GM23338 (cell line): ENCODE measurements at regions not wholly inside any gene's neighbourhood (a gene's known extent, or its start where the extent isn't known, plus 50 kb on each side); places are given as distances from the start of the nearest gene placed in this dataset.

Experiments
- ATAC-seq: fragments of 200-7000 bp; cut with Tn5 transposase; 3 replicates; pipeline ENCODE4 v1.9.1; 2020
- DNase-seq: peaks from one replicate; pipeline ENCODE4 v3.0.0-alpha.2; 2015; ENCODE audit warnings: low spot score
- H2AFZ ChIP-seq: fragments of 200-600 bp; sonication (generic); 2 replicates; pipeline ENCODE4 v1.8.0; 2016; ENCODE audit warnings: antibody characterized with exemption, mild to moderate bottlenecking, moderate library complexity
- H3F3A ChIP-seq: fragments of 200-600 bp; sonication (generic); replicated peaks from 2 replicates; pipeline ENCODE4 v1.8.0; 2017; ENCODE audit warnings: antibody characterized with exemption, mixed run types, low read depth
- H3K27ac ChIP-seq: fragments of 200-600 bp; sonication (generic); 2 replicates; pipeline ENCODE4 v1.6.1; 2016; ENCODE audit warnings: low read depth
- H3K27me3 ChIP-seq: fragments of 200-600 bp; sonication (generic); 2 replicates; pipeline ENCODE4 v1.8.0; 2016; ENCODE audit warnings: mild to moderate bottlenecking, mixed run types, moderate library complexity; ENCODE audit not compliant: insufficient read depth
- H3K36me3 ChIP-seq: fragments of 200-600 bp; sonication (generic); 2 replicates; pipeline ENCODE4 v1.8.0; 2016; ENCODE audit warnings: mild to moderate bottlenecking; ENCODE audit not compliant: insufficient read depth
- H3K4me1 ChIP-seq: fragments of 200-600 bp; sonication (generic); 2 replicates; pipeline ENCODE4 v1.8.0; 2016; ENCODE audit warnings: mild to moderate bottlenecking, moderate library complexity; ENCODE audit not compliant: insufficient read depth
- H3K4me2 ChIP-seq: fragments of 200-600 bp; sonication (generic); 2 replicates; pipeline ENCODE4 v1.7.1; 2017; ENCODE audit warnings: mixed run types
- H3K4me3 ChIP-seq: fragments of 200-600 bp; sonication (generic); 2 replicates; pipeline ENCODE4 v1.6.1; 2016; ENCODE audit warnings: mixed run types
- H3K79me2 ChIP-seq: fragments of 200-600 bp; sonication (generic); replicated peaks from 2 replicates; pipeline ENCODE4 v1.8.0; 2017; ENCODE audit warnings: mild to moderate bottlenecking; ENCODE audit not compliant: insufficient read depth
- H3K9me2 ChIP-seq: fragments of 200-600 bp; sonication (generic); 2 replicates; pipeline ENCODE4 v1.8.0; 2017; ENCODE audit not compliant: insufficient read depth
- H4K20me1 ChIP-seq: fragments of 200-600 bp; sonication (generic); replicated peaks from 2 replicates; pipeline ENCODE4 v1.8.0; 2017; ENCODE audit warnings: mild to moderate bottlenecking; ENCODE audit not compliant: insufficient read depth
- H3K27ac Mint-ChIP-seq: 2 replicates; pipeline ENCODE4 v1.8.0; 2020; ENCODE audit warnings: inconsistent platforms, mild to moderate bottlenecking, moderate library complexity, mixed read lengths
- H3K27me3 Mint-ChIP-seq: 3 replicates; pipeline ENCODE4 v1.8.0; 2022; ENCODE audit warnings: low read depth, mild to moderate bottlenecking, moderate library complexity, mixed read lengths, inconsistent platforms; ENCODE audit not compliant: insufficient read depth, poor library complexity
- H3K36me3 Mint-ChIP-seq: 3 replicates; pipeline ENCODE4 v1.8.0; 2021; ENCODE audit warnings: low read depth, mild to moderate bottlenecking, inconsistent platforms, moderate library complexity, mixed read lengths
- H3K4me1 Mint-ChIP-seq: 3 replicates; pipeline ENCODE4 v1.8.0; 2020; ENCODE audit warnings: mild to moderate bottlenecking, inconsistent platforms, mixed read lengths
- H3K4me3 Mint-ChIP-seq: 3 replicates; pipeline ENCODE4 v1.8.0; 2021; ENCODE audit warnings: moderate library complexity, mild to moderate bottlenecking, inconsistent platforms, mixed read lengths
- H3K9me3 Mint-ChIP-seq: 3 replicates; pipeline ENCODE4 v1.8.0; 2020; ENCODE audit warnings: moderate library complexity, mild to moderate bottlenecking, inconsistent platforms, mixed read lengths
- CREB1 ChIP-seq: fragments of 250-450 bp; sonication (Bioruptor Pico); IDR thresholded peaks from 2 replicates; pipeline ENCODE4 v1.5.0; 2020; ENCODE audit warnings: low read depth, mild to moderate bottlenecking, moderate library complexity
- EZH2 ChIP-seq: fragments of 200-600 bp; sonication (generic); IDR thresholded peaks from one replicate; pipeline ENCODE4 v1.8.0; 2017; ENCODE audit warnings: antibody characterized with exemption, mild to moderate bottlenecking, low read depth; ENCODE audit not compliant: unreplicated experiment
- ZNF331 ChIP-seq: fragments of 250-450 bp; sonication (Bioruptor Pico); IDR thresholded peaks from 2 replicates; pipeline ENCODE4 v1.5.0; 2020; ENCODE audit warnings: low read depth, mild to moderate bottlenecking, moderate library complexity
- TF ChIP-seq, protein P1 (sequence below): IDR thresholded peaks from one replicate; pipeline ENCODE4 v1.6.1; 2018; ENCODE audit warnings: antibody characterized with exemption; ENCODE audit not compliant: unreplicated experiment
- TF ChIP-seq, protein P2 (sequence below): fragments of 250-450 bp; sonication (Bioruptor Pico); IDR thresholded peaks from 2 replicates; pipeline ENCODE4 v1.5.0; 2020; ENCODE audit warnings: mild to moderate bottlenecking, moderate library complexity
- TF ChIP-seq, protein P3 (sequence below), 2 experiments: fragments of 200-600 bp in 1 of 2; sonication (generic) in 1 of 2; conservative IDR thresholded peaks; 2 replicates each; pipeline versions ENCODE4 v1.5.1 to v1.6.1; 2016 to 2017; ENCODE audit warnings: antibody characterized with exemption in 2 of 2, low read depth in 2 of 2, mild to moderate bottlenecking in 2 of 2, moderate library complexity in 1 of 2

DNA sequence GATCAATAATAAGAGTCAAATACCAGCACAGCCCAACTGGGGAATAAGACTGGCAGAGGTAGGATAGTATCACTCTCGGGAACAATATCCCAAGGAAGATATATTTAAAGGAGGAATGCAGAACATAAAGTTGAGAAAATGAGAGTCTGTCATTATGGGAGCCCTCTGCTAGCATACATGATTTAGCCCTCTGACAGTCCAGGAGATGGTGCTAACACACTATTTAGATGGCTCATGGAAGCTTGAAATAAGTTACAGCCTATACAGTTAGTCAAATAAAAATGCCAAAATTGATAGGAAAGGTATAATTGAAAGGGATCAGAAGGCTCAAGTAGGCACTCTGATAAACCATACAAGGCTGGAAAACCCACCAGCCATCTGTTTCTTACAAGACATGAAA lies 201.0 kb upstream of the NEIL3 start:
- H3K27ac Mint-ChIP-seq: no peak overlapping the region
- no peak for TF ChIP-seq ZNF331 (CRISPR knock-in tag)
- TF ChIP-seq, protein P1, sequence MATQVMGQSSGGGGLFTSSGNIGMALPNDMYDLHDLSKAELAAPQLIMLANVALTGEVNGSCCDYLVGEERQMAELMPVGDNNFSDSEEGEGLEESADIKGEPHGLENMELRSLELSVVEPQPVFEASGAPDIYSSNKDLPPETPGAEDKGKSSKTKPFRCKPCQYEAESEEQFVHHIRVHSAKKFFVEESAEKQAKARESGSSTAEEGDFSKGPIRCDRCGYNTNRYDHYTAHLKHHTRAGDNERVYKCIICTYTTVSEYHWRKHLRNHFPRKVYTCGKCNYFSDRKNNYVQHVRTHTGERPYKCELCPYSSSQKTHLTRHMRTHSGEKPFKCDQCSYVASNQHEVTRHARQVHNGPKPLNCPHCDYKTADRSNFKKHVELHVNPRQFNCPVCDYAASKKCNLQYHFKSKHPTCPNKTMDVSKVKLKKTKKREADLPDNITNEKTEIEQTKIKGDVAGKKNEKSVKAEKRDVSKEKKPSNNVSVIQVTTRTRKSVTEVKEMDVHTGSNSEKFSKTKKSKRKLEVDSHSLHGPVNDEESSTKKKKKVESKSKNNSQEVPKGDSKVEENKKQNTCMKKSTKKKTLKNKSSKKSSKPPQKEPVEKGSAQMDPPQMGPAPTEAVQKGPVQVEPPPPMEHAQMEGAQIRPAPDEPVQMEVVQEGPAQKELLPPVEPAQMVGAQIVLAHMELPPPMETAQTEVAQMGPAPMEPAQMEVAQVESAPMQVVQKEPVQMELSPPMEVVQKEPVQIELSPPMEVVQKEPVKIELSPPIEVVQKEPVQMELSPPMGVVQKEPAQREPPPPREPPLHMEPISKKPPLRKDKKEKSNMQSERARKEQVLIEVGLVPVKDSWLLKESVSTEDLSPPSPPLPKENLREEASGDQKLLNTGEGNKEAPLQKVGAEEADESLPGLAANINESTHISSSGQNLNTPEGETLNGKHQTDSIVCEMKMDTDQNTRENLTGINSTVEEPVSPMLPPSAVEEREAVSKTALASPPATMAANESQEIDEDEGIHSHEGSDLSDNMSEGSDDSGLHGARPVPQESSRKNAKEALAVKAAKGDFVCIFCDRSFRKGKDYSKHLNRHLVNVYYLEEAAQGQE: no peak
- TF ChIP-seq, protein P2, sequence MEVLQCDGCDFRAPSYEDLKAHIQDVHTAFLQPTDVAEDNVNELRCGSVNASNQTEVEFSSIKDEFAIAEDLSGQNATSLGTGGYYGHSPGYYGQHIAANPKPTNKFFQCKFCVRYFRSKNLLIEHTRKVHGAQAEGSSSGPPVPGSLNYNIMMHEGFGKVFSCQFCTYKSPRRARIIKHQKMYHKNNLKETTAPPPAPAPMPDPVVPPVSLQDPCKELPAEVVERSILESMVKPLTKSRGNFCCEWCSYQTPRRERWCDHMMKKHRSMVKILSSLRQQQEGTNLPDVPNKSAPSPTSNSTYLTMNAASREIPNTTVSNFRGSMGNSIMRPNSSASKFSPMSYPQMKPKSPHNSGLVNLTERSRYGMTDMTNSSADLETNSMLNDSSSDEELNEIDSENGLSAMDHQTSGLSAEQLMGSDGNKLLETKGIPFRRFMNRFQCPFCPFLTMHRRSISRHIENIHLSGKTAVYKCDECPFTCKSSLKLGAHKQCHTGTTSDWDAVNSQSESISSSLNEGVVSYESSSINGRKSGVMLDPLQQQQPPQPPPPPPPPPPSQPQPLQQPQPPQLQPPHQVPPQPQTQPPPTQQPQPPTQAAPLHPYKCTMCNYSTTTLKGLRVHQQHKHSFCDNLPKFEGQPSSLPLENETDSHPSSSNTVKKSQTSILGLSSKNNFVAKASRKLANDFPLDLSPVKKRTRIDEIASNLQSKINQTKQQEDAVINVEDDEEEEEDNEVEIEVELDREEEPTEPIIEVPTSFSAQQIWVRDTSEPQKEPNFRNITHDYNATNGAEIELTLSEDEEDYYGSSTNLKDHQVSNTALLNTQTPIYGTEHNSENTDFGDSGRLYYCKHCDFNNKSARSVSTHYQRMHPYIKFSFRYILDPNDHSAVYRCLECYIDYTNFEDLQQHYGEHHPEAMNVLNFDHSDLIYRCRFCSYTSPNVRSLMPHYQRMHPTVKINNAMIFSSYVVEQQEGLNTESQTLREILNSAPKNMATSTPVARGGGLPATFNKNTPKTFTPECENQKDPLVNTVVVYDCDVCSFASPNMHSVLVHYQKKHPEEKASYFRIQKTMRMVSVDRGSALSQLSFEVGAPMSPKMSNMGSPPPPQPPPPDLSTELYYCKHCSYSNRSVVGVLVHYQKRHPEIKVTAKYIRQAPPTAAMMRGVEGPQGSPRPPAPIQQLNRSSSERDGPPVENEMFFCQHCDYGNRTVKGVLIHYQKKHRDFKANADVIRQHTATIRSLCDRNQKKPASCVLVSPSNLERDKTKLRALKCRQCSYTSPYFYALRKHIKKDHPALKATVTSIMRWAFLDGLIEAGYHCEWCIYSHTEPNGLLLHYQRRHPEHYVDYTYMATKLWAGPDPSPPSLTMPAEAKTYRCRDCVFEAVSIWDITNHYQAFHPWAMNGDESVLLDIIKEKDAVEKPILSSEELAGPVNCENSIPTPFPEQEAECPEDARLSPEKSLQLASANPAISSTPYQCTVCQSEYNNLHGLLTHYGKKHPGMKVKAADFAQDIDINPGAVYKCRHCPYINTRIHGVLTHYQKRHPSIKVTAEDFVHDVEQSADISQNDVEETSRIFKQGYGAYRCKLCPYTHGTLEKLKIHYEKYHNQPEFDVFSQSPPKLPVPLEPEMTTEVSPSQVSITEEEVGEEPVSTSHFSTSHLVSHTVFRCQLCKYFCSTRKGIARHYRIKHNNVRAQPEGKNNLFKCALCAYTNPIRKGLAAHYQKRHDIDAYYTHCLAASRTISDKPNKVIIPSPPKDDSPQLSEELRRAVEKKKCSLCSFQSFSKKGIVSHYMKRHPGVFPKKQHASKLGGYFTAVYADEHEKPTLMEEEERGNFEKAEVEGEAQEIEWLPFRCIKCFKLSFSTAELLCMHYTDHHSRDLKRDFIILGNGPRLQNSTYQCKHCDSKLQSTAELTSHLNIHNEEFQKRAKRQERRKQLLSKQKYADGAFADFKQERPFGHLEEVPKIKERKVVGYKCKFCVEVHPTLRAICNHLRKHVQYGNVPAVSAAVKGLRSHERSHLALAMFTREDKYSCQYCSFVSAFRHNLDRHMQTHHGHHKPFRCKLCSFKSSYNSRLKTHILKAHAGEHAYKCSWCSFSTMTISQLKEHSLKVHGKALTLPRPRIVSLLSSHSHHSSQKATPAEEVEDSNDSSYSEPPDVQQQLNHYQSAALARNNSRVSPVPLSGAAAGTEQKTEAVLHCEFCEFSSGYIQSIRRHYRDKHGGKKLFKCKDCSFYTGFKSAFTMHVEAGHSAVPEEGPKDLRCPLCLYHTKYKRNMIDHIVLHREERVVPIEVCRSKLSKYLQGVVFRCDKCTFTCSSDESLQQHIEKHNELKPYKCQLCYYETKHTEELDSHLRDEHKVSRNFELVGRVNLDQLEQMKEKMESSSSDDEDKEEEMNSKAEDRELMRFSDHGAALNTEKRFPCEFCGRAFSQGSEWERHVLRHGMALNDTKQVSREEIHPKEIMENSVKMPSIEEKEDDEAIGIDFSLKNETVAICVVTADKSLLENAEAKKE: no peak
- TF ChIP-seq CREB1 (CRISPR knock-in tag): no peak
- TF ChIP-seq, protein P3, sequence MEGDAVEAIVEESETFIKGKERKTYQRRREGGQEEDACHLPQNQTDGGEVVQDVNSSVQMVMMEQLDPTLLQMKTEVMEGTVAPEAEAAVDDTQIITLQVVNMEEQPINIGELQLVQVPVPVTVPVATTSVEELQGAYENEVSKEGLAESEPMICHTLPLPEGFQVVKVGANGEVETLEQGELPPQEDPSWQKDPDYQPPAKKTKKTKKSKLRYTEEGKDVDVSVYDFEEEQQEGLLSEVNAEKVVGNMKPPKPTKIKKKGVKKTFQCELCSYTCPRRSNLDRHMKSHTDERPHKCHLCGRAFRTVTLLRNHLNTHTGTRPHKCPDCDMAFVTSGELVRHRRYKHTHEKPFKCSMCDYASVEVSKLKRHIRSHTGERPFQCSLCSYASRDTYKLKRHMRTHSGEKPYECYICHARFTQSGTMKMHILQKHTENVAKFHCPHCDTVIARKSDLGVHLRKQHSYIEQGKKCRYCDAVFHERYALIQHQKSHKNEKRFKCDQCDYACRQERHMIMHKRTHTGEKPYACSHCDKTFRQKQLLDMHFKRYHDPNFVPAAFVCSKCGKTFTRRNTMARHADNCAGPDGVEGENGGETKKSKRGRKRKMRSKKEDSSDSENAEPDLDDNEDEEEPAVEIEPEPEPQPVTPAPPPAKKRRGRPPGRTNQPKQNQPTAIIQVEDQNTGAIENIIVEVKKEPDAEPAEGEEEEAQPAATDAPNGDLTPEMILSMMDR (conservative IDR thresholded peaks at IDR 0.05; ENCODE audit: low read depth in 2 of 2): peak; percentile 34 to 55
- TF ChIP-seq EZH2: no peak
- Histone ChIP-seq H4K20me1 (no peaks in the 10 kb centered on the region), H3K4me2 (no peak overlapping the region), H3F3A (no peaks in the 10 kb centered on the region), H2AFZ (no peak overlapping the region), H3K4me1 (no peaks in the 10 kb centered on the region), H3K4me3 (no peak overlapping the region), H3K9me2 (no peaks in the 10 kb centered on the region), H3K27ac (no peak overlapping the region), H3K36me3 (no peaks in the 10 kb centered on the region), H3K27me3 (no peaks in the 10 kb centered on the region), H3K79me2 (no peaks in the 10 kb centered on the region)
- no peaks in the 10 kb centered on the region; the same call in 2 of the 3 replicates for H3K36me3 Mint-ChIP-seq
- peaks cover 9% of the 10 kb centered on the region; the same call in 2 of the 3 replicates for H3K9me3 Mint-ChIP-seq
- peaks cover 2% of the 10 kb centered on the region; the same call in 2 of the 3 replicates for H3K4me1 Mint-ChIP-seq
- ATAC-seq: peak; percentile 29; the same call in 1 of the 3 replicates
- peak; percentile 4 for DNase-seq
- H3K4me3 Mint-ChIP-seq: no peak overlapping the region
- H3K27me3 Mint-ChIP-seq: no peaks in the 10 kb centered on the region
